SK-N-SH (cell line): ENCODE measurements at regions not wholly inside any gene's neighbourhood (a gene's known extent, or its start where the extent isn't known, plus 50 kb on each side); places are given as distances from the start of the nearest gene placed in this dataset.

Source experiments
- CTCF ChIP-seq: fragments of 200-600 bp; sonication (generic); IDR thresholded peaks from 2 replicates; pipeline ENCODE4 v1.6.1; 2017; ENCODE audit warnings: antibody characterized with exemption, mild to moderate bottlenecking, moderate library complexity
- MAX ChIP-seq: IDR thresholded peaks from 2 replicates; pipeline ENCODE4 v1.4.0; 2012; ENCODE audit warnings: low read depth

- TF ChIP-seq CTCF (no peak), MAX (no peak)
Measured at GRCh38 chr4:130335417-130336194, 1239.7 kb downstream of the C4orf33 start.
